NCI-H2107 (cell line): ENCODE measurements at regions not wholly inside any gene's neighbourhood (a gene's known extent, or its start where the extent isn't known, plus 50 kb on each side); places are given as distances from the start of the nearest gene placed in this dataset.

Source experiments
- DNase-seq: peaks from one replicate; lab custom pipeline; 2025; lab: John Stamatoyannopoulos, UW

- DNase-seq: no peak
Measured at GRCh38 chr5:114657342-114658130, 295.7 kb downstream of the KCNN2 start.

GRCh38 chr5:114649878-114650277 is 288.0 kb downstream of the KCNN2 start:
- DNase-seq: no peak

DNA sequence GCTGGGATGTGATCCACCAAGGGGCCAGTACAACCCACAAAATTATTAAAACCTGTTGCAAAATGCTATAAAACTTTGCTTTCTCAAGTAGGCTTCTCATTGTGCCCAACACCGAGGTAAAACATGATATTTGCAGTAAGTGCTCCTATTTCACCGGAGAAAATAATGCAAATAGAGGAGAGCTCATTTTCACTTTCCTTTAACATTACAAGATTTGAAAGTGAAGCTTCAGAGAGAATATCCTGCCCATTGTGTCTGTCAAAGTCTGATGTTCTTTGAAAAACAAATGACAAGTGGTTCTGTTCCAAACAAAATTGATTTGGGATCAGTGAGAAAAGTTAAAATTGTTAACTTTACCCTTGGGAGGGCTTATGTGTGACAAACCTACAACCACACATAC is 287.1 kb downstream of the KCNN2 start:
- DNase-seq: no peak

DNA sequence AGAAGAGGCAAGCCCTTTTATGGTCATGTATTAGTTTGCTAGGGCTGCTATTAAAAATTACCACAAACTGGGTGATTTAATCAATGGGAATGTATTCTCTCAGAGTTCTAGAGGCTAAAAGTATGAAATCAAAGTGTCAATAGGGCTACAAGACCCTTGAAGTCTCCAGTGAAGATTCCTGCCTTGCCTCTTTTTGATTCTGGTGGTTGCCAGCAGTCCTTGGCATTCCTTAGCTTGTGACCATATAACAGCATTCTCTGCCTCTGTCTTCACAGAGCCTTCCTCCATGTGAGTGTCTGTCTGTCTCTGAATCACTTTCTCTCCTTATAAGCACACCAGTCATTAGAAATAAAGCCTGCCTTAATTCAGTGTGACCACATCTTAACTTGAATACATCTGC is 282.7 kb downstream of the KCNN2 start:
- no peak for DNase-seq

- no peak for DNase-seq
Measured at GRCh38 chr5:114636271-114636670, 274.4 kb downstream of the KCNN2 start.

- no peak for DNase-seq
Measured at GRCh38 chr5:114634967-114635901, 273.4 kb downstream of the KCNN2 start.

GRCh38 chr5:114634517-114634916 is 272.6 kb downstream of the KCNN2 start:
- DNase-seq: no peak

DNA sequence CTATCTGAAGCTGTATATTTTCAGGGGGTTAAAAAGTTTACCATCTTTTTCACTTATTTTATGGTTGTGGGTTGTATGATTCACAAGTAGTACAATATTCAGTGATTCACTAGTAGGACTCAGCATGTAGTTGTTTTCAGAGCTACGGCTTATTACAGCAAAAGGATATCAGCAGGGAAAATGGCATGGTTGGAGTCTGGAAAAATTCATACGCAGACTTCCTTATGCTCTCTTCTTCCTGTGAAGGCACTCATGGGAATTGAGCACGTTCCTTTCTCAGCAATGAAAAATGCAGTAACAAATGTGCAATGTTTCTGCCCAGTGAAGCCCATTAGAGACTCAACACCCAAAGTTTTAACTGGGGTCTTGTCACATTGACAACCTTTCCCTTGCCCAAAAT is 250.5 kb downstream of the KCNN2 start:
- no peak for DNase-seq

- no peak for DNase-seq
Measured at GRCh38 chr5:114581136-114581535, 219.3 kb downstream of the KCNN2 start.

DNA sequence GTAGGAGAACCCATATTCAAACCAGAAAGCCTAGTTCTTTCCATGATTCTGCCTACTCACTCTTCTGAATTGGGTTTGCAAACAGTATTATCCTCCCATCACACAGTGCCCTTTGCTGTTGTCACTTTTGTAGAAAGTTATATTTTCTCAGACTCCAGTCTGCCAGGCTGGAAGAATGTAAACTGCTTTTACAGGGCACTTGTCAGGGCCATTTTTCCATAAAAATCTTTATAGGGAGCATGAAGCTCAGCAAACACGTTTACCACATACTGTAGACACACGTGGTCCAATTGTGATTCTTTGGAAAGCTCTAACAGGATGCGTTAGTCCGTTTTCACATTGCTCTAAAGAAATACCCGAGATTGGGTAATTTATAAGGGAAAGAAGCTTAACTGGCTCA is 204.0 kb downstream of the KCNN2 start:
- no peak for DNase-seq

GRCh38 chr5:114565139-114565538 is 203.3 kb downstream of the KCNN2 start:
- no peak for DNase-seq

DNA sequence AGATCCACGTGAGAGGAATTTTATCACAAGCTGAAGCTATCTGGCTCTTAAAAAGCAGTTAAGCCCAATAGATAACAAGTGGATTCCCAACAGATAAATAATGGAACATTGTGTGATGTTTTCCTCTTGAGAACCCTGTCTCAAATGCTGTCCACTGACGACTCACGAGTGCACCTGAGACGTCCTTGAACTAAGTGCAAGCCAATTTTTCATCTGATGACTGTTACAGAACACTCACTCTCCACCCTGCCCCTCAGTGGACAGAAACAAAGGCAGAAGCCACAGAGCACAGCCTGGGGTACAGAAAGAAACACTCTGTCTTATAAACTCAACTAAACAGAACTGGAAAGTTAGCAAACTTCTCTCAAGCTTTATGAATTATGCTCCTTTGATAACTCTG is 199.5 kb downstream of the KCNN2 start:
- no peak for DNase-seq
